Fibroblast of villous mesenchyme (primary cell): ENCODE measurements at regions not wholly inside any gene's neighbourhood (a gene's known extent, or its start where the extent isn't known, plus 50 kb on each side); places are given as distances from the start of the nearest gene placed in this dataset.
A peak's percentile ranks its signal among the peaks of the same experiment; 100 is the strongest.
"Not testable (repeated sequence)": the region's sequence is repeated elsewhere in the genome, so short reads cannot be mapped to it uniquely, and the experiment has no call there.

Experiments
- DNase-seq: peaks from one replicate; pipeline ENCODE4 v3.0.0-alpha.2; 2010; ENCODE audit warnings: low read depth
- H3K4me3 ChIP-seq: 2 replicates; pipeline ENCODE4 v1.5.1; 2011; ENCODE audit warnings: low read depth, mild to moderate bottlenecking, low read length
- CTCF ChIP-seq: IDR thresholded peaks from 2 replicates; pipeline ENCODE4 v1.5.1; 2012; ENCODE audit warnings: low read depth, mild to moderate bottlenecking, low read length; ENCODE audit not compliant: insufficient read depth

DNA sequence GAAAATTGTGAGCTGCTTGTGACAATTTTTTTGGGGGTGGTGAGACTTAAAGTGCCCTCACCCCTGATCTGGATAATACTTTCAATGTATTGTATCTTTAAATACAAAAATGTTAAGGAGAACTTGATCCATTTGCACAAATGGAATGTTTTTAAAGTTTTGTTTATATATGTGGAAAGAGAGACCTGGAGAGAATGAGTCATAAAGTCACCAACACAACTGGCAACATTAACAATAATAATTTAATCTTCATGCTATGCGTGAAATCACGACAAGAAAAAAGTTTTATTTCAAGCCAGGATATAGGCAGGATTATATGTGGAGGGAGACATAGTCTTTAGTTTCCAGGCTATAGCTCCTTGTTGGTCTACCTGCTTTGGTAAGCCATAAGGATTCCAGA lies 537.5 kb downstream of the GPAM start:
- no peak overlapping the region for H3K4me3 ChIP-seq
- peak; percentile 4 for DNase-seq
- no peak for TF ChIP-seq CTCF

DNA sequence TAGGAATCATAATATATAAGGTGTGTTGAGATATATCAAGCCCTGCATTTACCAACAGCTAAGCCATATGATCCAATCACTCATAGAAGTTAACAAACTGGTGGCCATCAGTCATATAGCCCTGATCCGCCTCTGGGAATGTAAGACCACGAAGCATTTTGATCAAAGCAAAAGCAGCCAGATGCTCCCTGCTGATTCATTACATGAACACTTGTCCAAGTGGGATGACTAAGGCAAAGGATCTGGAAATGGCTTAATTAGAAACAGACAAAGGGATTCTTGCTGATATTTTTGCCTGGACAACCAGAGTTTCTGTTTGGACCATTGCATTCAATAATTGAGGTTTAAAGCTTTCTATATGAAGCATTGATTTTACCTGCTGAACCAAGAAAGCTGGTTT lies 535.5 kb downstream of the GPAM start:
- DNase-seq: peak; percentile 37
- no peak overlapping the region for H3K4me3 ChIP-seq
- no peak for TF ChIP-seq CTCF

DNA sequence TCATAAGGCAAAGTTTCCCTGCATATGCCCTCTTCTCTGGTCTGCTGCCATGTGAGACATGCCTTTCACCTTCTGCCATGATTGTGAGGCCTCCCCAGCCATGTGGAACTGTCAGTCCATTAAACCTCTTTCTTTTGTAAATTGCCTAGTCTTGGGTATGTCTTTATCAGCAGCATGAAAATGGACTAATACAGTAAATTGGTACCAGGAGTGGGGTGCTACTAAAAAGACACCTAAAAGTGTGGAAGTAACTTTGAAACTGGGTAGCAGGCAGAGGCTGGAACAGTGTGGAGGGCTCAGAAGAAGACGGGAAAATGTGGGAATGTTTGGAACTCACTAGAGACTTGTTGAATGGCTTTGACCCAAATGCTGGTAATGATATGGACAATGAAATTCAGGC lies 534.5 kb downstream of the GPAM start:
- not testable (repeated sequence) for H3K4me3 ChIP-seq, DNase-seq

DNA sequence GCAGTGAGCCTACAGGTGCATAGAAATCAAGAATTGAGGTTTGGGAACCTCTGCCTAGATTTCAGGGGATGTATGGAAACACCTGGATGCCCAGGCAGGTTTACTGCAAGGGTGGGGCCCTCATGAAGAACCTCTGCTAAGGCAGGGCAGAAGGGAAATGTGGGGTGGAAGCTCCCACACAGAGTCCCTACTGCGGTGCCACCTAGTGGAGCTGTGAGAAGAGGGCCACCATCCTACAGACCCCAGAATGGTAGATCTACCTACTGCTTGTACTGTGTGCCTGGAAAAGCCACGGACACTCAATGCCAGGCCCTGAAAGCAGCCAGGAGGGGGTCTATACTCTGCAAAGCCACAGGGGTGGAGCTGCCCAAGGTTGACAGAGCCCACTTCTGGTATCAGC lies 533.5 kb downstream of the GPAM start:
- no peak for TF ChIP-seq CTCF
- DNase-seq: no peak
- H3K4me3 ChIP-seq: no peak overlapping the region

GRCh38 chr10:111656066-111656465 lies 527.5 kb downstream of the GPAM start:
- DNase-seq: no peak
- no peak for TF ChIP-seq CTCF
- no peak overlapping the region for H3K4me3 ChIP-seq

DNA sequence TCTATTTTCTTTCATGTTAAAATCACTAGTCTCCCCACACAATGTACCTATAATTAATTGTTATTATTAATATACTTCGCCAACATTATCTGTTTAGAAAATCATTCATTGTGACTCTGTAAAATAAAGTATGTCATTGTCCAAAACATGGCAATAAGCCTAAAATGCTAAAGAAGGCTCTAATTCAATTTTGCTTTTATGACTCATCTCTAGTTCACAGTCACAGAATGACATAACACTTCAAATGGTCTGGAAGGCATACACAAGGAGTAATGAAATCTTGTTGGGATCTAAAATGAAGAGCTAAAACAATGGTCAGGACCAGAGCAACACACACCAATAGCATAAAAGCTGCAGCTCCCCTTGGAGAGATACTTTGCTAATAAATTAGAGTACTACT lies 505.8 kb downstream of the GPAM start:
- TF ChIP-seq CTCF: no peak
- no peak overlapping the region for H3K4me3 ChIP-seq
- DNase-seq: peak; percentile 8

DNA sequence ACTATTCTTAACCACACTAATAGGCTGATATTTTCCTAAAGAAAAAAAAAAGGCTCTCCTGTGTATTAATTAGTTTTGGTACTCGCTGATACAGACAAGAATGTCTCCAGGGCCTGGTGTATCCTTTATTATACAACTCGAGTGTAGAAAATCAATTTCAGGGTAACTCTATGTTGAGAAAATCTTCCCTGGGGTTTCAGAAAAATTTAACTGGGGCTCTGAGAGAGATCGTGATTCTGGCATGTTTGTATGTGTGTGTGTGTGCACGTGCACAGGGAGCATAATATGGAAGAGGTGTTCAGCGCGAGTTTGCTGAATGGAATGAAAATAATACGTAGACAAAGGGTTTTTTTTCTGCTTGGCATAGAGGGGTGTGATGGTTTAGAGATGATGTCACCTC lies 496.8 kb downstream of the GPAM start:
- H3K4me3 ChIP-seq: no peak overlapping the region
- no peak for DNase-seq
- TF ChIP-seq CTCF: no peak

- no peak overlapping the region for H3K4me3 ChIP-seq
- TF ChIP-seq CTCF: no peak
- no peak for DNase-seq
These were observed 484.9 kb downstream of the GPAM start for GRCh38 chr10:111698711-111699110.
